Endothelial cell of umbilical vein (primary cell): ENCODE measurements at regions not wholly inside any gene's neighbourhood (a gene's known extent, or its start where the extent isn't known, plus 50 kb on each side); places are given as distances from the start of the nearest gene placed in this dataset.

ENCODE experiments used
- BruUV-seq: library from RNA; stranded (reverse); fragments of 400-500 nt; replicated peaks from 2 replicates; lab custom pipeline; 2021; lab: Mats Ljungman, UMichigan
- CTCF ChIA-PET: fragments of 300-600, 350-600 bp; sonication (Branson Sonifier 250); formaldehyde crosslinking; loops from one replicate; lab custom pipeline; 2021; ENCODE audit warnings: antibody characterized with exemption, inconsistent platforms; lab: Charles Lee
- POLR2A ChIA-PET: fragments of 300-600, 350-600 bp; sonication (Branson Sonifier 250); formaldehyde crosslinking; loops from one replicate; lab custom pipeline; 2021; ENCODE audit warnings: antibody characterized with exemption, inconsistent platforms; lab: Charles Lee
- DNase-seq: peaks from one replicate; pipeline ENCODE4 v3.0.0-alpha.2; 2011; ENCODE audit warnings: low read depth, low spot score
- FAIRE-seq: peaks from 2 replicates; lab custom pipeline; 2011; peaks lifted over from hg19 to GRCh38; lab: Jason Lieb, UNC
- H2AFZ ChIP-seq: 2 replicates; pipeline ENCODE4 v1.6.0; 2012; ENCODE audit warnings: low read depth, low read length, control low read depth, inconsistent platforms
- H3K27ac ChIP-seq: 2 replicates; pipeline ENCODE4 v1.5.1; 2011; ENCODE audit warnings: low read depth, mild to moderate bottlenecking, control low read depth, low read length, moderate library complexity; ENCODE audit not compliant: insufficient read depth
- H3K27me3 ChIP-seq, 2 experiments: 2 replicates each; pipeline versions ENCODE4 v1.6.0 to v1.6.1; 2011; ENCODE audit warnings: low read length in 2 of 2, mixed read lengths in 1 of 2; ENCODE audit not compliant: control insufficient read depth in 2 of 2, insufficient read depth in 2 of 2
- H3K36me3 ChIP-seq, 2 experiments: 2 replicates in 1 of 2; 3 replicates in 1 of 2; pipeline ENCODE4 v1.5.1; 2011; ENCODE audit warnings: low read length in 2 of 2, mild to moderate bottlenecking in 1 of 2, moderate library complexity in 1 of 2; ENCODE audit not compliant: control insufficient read depth in 2 of 2, insufficient read depth in 2 of 2; ENCODE audit errors: extremely low read depth in 1 of 2
- H3K4me1 ChIP-seq: 3 replicates; pipeline ENCODE4 v1.5.1; 2011; ENCODE audit warnings: mild to moderate bottlenecking, low read length; ENCODE audit not compliant: control insufficient read depth, insufficient read depth; ENCODE audit errors: extremely low read depth
- H3K4me2 ChIP-seq: 2 replicates; pipeline ENCODE4 v1.6.1; 2011; ENCODE audit warnings: low read length, control low read depth, mixed read lengths; ENCODE audit not compliant: insufficient read depth
- H3K4me3 ChIP-seq, 3 experiments: fragments of 200-600 bp in 1 of 3; sonication (generic), shearing (Covaris generic) in 1 of 3; replicated peaks in 1 of 3; 2 replicates each; pipeline ENCODE4 v1.5.1; 2011 to 2016; ENCODE audit warnings: control low read depth in 3 of 3, low read length in 3 of 3, mild to moderate bottlenecking in 2 of 3, inconsistent platforms in 1 of 3, low read depth in 1 of 3, moderate library complexity in 1 of 3; ENCODE audit not compliant: insufficient read depth in 1 of 3
- H3K79me2 ChIP-seq: 2 replicates; pipeline ENCODE4 v1.6.0; 2012; ENCODE audit warnings: low read length, inconsistent platforms; ENCODE audit not compliant: control insufficient read depth, insufficient read depth
- H3K9ac ChIP-seq: replicated peaks from 2 replicates; pipeline ENCODE3; 2011; ENCODE audit warnings: low read length, control low read depth; ENCODE audit not compliant: insufficient read depth; ENCODE audit errors: extremely low read depth
- H3K9me1 ChIP-seq: replicated peaks from 3 replicates; pipeline ENCODE4 v1.6.0; 2011; ENCODE audit warnings: mild to moderate bottlenecking, low read length; ENCODE audit not compliant: control insufficient read depth, insufficient read depth; ENCODE audit errors: extremely low read depth
- H3K9me3 ChIP-seq: replicated peaks from 2 replicates; pipeline ENCODE4 v1.5.1; 2012; ENCODE audit warnings: low read length, inconsistent platforms; ENCODE audit not compliant: control insufficient read depth, insufficient read depth
- H4K20me1 ChIP-seq: replicated peaks from 2 replicates; pipeline ENCODE3; 2011; ENCODE audit warnings: mild to moderate bottlenecking, low read length; ENCODE audit not compliant: control insufficient read depth, insufficient read depth; ENCODE audit errors: extremely low read depth
- EZH2 ChIP-seq: IDR thresholded peaks from 2 replicates; pipeline ENCODE4 v1.6.1; 2012; ENCODE audit warnings: borderline replicate concordance, low read depth, mild to moderate bottlenecking, moderate library complexity, low read length, inconsistent platforms; ENCODE audit not compliant: severe bottlenecking
- FOS ChIP-seq: IDR thresholded peaks from 2 replicates; pipeline ENCODE4 v1.6.1; 2011; ENCODE audit warnings: mild to moderate bottlenecking, low read length, moderate library complexity, borderline replicate concordance; ENCODE audit not compliant: insufficient read depth
- GATA2 ChIP-seq: IDR thresholded peaks from 2 replicates; pipeline ENCODE4 v1.7.0; 2011; ENCODE audit warnings: low read depth, mild to moderate bottlenecking, moderate library complexity, mixed read lengths, low read length; ENCODE audit not compliant: insufficient read length, insufficient read depth
- JUN ChIP-seq: IDR thresholded peaks from 2 replicates; pipeline ENCODE4 v1.6.1; 2011; ENCODE audit warnings: borderline replicate concordance, low read depth; ENCODE audit not compliant: insufficient read length, insufficient read depth
- MYC ChIP-seq: IDR thresholded peaks from one replicate; pipeline ENCODE4 v1.6.1; 2011; ENCODE audit warnings: mild to moderate bottlenecking, low read depth, low read length
- POLR2A ChIP-seq: IDR thresholded peaks from 2 replicates; pipeline ENCODE4 v1.6.1; 2012; ENCODE audit warnings: low read depth, mild to moderate bottlenecking, control low read depth, low read length
- POLR2AphosphoS5 ChIP-seq: IDR thresholded peaks from 2 replicates; pipeline ENCODE4 v1.6.1; 2012; ENCODE audit warnings: low read depth, mild to moderate bottlenecking, control low read depth, low read length, moderate library complexity; ENCODE audit not compliant: insufficient read depth
- dilution Hi-C: fragments of 300-500 bp; cut with MboI; formaldehyde crosslinking; loops from one replicate; pipeline ENCODE4 v1.15.0; 2019; ENCODE audit warnings: low sequenced_read_pairs; ENCODE audit not compliant: extremely low pct_ligation_motif_present
- intact Hi-C: fragments of 100-400 bp; cut with micrococcal nuclease; formaldehyde crosslinking; loops from one replicate; pipeline ENCODE4 v1.10.0; 2022
- TF ChIP-seq, protein P1 (sequence below), 2 donors: IDR thresholded peaks; 1 replicate in 1 of 2; 2 replicates in 1 of 2; pipeline ENCODE4 v1.5.1; 2011; ENCODE audit warnings: low read length in 2 of 2, mild to moderate bottlenecking in 2 of 2, moderate library complexity in 2 of 2, control low read depth in 1 of 2, inconsistent platforms in 1 of 2, low read depth in 1 of 2; ENCODE audit not compliant: insufficient read depth in 1 of 2; ENCODE audit errors: extremely low read depth in 1 of 2
- TF ChIP-seq, protein P2 (sequence below): IDR thresholded peaks from 2 replicates; pipeline ENCODE4 v1.6.1; 2011; ENCODE audit not compliant: insufficient read depth, insufficient read length

DNA sequence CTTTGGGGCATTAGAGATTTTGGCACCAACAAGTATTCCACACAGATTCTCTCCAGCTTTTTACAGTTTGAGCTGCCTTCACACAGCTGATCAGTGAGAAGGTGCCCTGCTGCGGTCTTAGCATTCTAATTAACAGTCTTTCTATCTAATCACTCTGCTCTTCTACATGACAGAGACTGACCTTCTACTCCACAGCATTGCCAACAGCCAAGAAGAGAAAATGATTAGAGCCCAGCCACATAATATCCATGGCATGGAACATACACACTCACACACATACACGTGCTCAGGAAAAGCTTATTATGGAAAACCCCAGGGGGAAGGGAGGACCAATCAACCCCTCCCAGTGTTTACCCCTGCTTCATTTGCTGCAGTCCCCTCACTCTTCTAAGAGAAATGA lies 76.1 kb upstream of the PPP2R3A start:
- ChIA-PET POLR2A (no interaction called here), CTCF (no interaction called here)
- FAIRE-seq: no peak
- Histone ChIP-seq H2AFZ (no peak overlapping the region), H3K27ac (no peak overlapping the region), H3K4me2 (no peak overlapping the region), H4K20me1 (no peaks in the 10 kb centered on the region), H3K9me1 (no peaks in the 10 kb centered on the region), H3K27me3 (no peaks in the 10 kb centered on the region), H3K9me3 (no peaks in the 10 kb centered on the region), H3K9ac (no peak overlapping the region), H3K4me3 (no peak overlapping the region), H3K36me3 (no peaks in the 10 kb centered on the region), H3K4me1 (no peaks in the 10 kb centered on the region), H3K79me2 (no peaks in the 10 kb centered on the region)
- no peak for DNase-seq
- dilution Hi-C loops (no loop called here), intact Hi-C loops (no loop called here)
- BruUV-seq: no TSS peak
- TF ChIP-seq, protein P1, sequence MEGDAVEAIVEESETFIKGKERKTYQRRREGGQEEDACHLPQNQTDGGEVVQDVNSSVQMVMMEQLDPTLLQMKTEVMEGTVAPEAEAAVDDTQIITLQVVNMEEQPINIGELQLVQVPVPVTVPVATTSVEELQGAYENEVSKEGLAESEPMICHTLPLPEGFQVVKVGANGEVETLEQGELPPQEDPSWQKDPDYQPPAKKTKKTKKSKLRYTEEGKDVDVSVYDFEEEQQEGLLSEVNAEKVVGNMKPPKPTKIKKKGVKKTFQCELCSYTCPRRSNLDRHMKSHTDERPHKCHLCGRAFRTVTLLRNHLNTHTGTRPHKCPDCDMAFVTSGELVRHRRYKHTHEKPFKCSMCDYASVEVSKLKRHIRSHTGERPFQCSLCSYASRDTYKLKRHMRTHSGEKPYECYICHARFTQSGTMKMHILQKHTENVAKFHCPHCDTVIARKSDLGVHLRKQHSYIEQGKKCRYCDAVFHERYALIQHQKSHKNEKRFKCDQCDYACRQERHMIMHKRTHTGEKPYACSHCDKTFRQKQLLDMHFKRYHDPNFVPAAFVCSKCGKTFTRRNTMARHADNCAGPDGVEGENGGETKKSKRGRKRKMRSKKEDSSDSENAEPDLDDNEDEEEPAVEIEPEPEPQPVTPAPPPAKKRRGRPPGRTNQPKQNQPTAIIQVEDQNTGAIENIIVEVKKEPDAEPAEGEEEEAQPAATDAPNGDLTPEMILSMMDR (IDR thresholded peaks at IDR 0.05; ENCODE audit: extremely low read depth in 1 of 2, insufficient read depth in 1 of 2, low read depth in 1 of 2, low read length in 2 of 2): no peak
- no peak for TF ChIP-seq GATA2
- TF ChIP-seq POLR2A: no peak
- no peak for TF ChIP-seq MYC
- TF ChIP-seq EZH2: no peak
- TF ChIP-seq POLR2AphosphoS5: no peak
- TF ChIP-seq, protein P2, sequence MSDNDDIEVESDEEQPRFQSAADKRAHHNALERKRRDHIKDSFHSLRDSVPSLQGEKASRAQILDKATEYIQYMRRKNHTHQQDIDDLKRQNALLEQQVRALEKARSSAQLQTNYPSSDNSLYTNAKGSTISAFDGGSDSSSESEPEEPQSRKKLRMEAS: no peak
- no peak for TF ChIP-seq FOS
- TF ChIP-seq JUN: no peak
